ENCODE measurements at regions not wholly inside any gene's neighbourhood (a gene's known extent, or its start where the extent isn't known, plus 50 kb on each side); places are given as distances from the start of the nearest gene placed in this dataset.

- TF ChIP-seq, protein P1, sequence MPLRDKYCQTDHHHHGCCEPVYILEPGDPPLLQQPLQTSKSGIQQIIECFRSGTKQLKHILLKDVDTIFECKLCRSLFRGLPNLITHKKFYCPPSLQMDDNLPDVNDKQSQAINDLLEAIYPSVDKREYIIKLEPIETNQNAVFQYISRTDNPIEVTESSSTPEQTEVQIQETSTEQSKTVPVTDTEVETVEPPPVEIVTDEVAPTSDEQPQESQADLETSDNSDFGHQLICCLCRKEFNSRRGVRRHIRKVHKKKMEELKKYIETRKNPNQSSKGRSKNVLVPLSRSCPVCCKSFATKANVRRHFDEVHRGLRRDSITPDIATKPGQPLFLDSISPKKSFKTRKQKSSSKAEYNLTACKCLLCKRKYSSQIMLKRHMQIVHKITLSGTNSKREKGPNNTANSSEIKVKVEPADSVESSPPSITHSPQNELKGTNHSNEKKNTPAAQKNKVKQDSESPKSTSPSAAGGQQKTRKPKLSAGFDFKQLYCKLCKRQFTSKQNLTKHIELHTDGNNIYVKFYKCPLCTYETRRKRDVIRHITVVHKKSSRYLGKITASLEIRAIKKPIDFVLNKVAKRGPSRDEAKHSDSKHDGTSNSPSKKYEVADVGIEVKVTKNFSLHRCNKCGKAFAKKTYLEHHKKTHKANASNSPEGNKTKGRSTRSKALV (CRISPR knock-in tag; IDR thresholded peaks at IDR 0.05) = no peak
- TF ChIP-seq, protein P2, sequence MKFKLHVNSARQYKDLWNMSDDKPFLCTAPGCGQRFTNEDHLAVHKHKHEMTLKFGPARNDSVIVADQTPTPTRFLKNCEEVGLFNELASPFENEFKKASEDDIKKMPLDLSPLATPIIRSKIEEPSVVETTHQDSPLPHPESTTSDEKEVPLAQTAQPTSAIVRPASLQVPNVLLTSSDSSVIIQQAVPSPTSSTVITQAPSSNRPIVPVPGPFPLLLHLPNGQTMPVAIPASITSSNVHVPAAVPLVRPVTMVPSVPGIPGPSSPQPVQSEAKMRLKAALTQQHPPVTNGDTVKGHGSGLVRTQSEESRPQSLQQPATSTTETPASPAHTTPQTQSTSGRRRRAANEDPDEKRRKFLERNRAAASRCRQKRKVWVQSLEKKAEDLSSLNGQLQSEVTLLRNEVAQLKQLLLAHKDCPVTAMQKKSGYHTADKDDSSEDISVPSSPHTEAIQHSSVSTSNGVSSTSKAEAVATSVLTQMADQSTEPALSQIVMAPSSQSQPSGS (CRISPR knock-in tag; IDR thresholded peaks at IDR 0.05) = no peak
- TF ChIP-seq SUZ12 (IDR thresholded peaks at IDR 0.05; ENCODE audit: low read depth, low read length) (no peak), MXI1 (IDR thresholded peaks at IDR 0.05; ENCODE audit: borderline replicate concordance, low read depth, low read length) (no peak)
Observed at GRCh38 chr5:157944938-157945337, 86.0 kb upstream of the CLINT1 start (continued).

- Histone ChIP-seq H3K9ac (ENCODE audit: insufficient read depth, low read depth, low read length) (no peak overlapping the region), H3K9me3 (ENCODE audit: low read length) (no peaks in the 10 kb centered on the region), H3K36me3 (replicated peaks in 1 of 2; ENCODE audit: control insufficient read depth in 1 of 2, insufficient read depth in 2 of 2, low read length in 2 of 2) (no peaks in the 10 kb centered on the region), H3K4me1 (ENCODE audit: insufficient read depth, low read length) (peaks cover 3% of the 10 kb centered on the region; the same call in 1 of the 2 replicates), H3K4me2 (ENCODE audit: low read depth, low read length) (no peak overlapping the region), H4K20me1 (ENCODE audit: insufficient read depth, low read length) (no peaks in the 10 kb centered on the region), H2AFZ (ENCODE audit: low read length) (no peak overlapping the region), H3K79me2 (ENCODE audit: insufficient read depth, low read length) (no peaks in the 10 kb centered on the region), H3K27ac (ENCODE audit: extremely low read length, insufficient read depth, low read length) (no peak overlapping the region), H3K27me3 (ENCODE audit: control insufficient read depth in 1 of 2, insufficient read depth in 2 of 2, low read length in 2 of 2) (no peaks in the 10 kb centered on the region; a peak in 1 of 5 replicates), H3K4me3 (replicated peaks in 1 of 3; ENCODE audit: insufficient read depth in 1 of 3, low read depth in 2 of 3, low read length in 3 of 3) (no peak overlapping the region)
- intact Hi-C loops (cut with micrococcal nuclease; ENCODE audit: unreplicated experiment) (no loop called here), in situ Hi-C loops (cut with HindIII; ENCODE audit: extremely low pct_ligation_motif_present, low pct_unique_long_range_greater_than_20kb) (no loop called here)
- TF ChIP-seq, protein P3, sequence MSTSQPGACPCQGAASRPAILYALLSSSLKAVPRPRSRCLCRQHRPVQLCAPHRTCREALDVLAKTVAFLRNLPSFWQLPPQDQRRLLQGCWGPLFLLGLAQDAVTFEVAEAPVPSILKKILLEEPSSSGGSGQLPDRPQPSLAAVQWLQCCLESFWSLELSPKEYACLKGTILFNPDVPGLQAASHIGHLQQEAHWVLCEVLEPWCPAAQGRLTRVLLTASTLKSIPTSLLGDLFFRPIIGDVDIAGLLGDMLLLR (CRISPR knock-in tag; IDR thresholded peaks at IDR 0.05) = no peak
- CTCF ChIA-PET (ENCODE audit: low intra/inter-chr PET ratio, low total read pairs) = no interaction called here
- DNase-seq (ENCODE audit: low spot score) (no peak), ATAC-seq (no peak), FAIRE-seq (no peak)
- BruUV-seq (replicated peaks) = no TSS peak
- WGBS (ENCODE audit: low lambda C conversion rate) = 54% methylated on average over 6 of the region's 6 CpGs
- POLR2A ChIA-PET = no interaction called here
Observed at GRCh38 chr5:157944077-157944633, 85.2 kb upstream of the CLINT1 start.
